ENCODE measurements at regions not wholly inside any gene's neighbourhood (a gene's known extent, or its start where the extent isn't known, plus 50 kb on each side); places are given as distances from the start of the nearest gene placed in this dataset.
A peak's percentile ranks its signal among the peaks of the same experiment; 100 is the strongest.

DNA sequence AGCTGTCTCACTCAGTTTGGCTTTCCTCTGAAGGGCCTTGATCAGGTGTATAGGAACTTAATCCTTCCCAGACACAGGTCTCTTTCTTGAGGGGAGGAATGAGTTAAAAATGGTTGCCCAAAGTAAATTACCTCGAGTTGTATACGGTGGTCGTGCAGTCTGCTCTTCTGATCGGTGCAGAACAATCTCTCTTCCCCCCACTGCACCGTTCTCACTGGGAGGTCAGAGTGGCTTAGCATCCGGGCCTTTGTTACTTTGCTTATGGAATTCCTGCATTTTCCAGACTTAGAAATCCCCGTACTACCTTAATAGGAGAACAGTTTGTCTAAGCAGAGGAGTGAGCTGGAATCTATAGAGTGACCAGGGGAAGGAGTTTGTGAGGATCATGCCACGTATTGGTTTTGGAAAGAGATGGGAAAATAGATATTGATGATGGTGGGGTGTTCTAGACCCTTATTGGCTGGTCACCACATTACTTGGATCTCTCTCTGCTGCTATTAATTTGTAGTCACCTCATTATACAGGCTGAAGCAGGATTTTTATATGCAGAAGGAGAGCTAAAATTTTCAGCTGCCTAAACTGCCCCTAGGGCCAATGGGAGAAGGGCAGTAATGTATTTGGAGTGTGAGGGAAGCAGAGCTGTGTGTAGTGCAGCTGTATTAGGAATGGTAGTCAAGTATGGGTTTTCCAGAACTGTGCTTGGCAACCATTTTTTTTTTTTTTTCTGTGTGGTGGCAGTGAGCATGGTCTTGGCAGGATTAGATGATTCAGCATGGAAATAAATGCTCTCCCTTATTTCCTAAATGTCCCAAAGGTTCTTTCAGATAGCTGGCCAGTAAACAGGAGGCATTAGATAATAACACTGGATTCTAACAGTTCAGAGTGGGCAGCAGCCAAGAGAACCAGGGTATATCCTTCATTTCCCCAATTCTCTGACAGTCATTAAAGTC lies 81.5 kb downstream of the NDUFS5 start:
- DNase-seq (ENCODE audit: low read depth), result no peak

DNA sequence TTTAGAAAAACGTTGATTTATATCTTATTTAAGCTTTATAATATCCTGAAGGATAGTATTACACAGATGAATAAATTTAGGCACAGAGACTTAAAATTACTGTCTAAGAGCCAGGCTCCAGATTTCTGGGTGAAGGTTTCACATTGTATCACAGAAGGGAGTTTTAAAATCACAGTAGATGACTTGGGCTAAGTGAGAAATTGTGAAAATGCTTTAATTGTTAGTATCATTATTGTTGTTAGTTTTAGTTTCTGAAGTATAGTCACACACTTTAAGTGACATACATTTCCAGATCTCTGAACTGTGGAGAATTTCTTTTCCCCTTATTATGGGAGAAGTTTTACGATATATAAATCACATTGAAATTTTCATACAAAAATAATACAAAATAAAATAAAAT lies 83.5 kb downstream of the NDUFS5 start:
- DNase-seq (ENCODE audit: low read depth), result no peak

DNA sequence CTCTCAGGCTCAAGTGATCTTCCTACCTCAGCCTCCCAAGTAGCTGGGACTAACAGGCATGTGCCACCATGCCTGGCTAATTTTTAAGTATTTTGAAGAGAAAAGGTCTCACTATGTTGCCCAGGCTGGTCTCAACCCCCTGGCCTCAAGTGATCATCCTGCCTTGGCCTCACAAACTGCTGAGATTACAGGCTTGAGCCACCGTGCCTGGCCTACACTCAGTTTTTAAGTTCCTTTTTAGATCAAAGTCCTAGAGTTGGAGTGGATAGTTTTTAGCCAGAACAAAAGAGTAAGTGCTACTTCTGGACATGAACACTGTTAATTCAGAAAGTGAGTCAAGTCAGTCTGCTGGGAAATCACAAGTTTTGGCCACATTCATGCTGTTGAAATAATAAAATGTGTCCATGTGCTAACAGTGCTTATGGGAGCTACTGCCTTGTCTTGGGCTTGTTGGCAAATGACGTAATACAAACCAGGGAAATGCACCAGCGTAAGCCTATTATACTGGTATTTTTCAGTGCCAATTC lies 84.2 kb downstream of the NDUFS5 start:
- peak; percentile 88 for DNase-seq (ENCODE audit: low read depth)

DNA sequence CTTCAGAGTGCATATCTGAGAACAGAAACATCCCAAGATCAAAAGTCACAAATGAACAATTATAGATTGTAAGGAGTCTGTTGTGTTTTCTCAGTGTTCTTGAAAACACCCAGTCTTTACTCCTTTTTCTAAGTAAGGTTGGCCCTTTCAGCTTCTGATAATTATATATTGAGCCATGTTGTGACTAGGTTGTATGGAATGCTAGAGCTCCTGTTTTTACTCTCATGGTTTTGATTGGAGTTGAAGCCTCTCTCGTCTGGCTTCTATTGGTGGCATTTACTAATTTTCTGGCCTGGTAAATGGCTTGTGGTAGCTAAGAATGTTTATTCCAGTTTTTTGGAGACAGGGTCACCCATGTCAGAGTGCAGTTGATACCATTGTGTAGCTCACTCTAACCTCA lies 84.7 kb downstream of the NDUFS5 start:
- DNase-seq (ENCODE audit: low read depth), result peak; percentile 81

DNA sequence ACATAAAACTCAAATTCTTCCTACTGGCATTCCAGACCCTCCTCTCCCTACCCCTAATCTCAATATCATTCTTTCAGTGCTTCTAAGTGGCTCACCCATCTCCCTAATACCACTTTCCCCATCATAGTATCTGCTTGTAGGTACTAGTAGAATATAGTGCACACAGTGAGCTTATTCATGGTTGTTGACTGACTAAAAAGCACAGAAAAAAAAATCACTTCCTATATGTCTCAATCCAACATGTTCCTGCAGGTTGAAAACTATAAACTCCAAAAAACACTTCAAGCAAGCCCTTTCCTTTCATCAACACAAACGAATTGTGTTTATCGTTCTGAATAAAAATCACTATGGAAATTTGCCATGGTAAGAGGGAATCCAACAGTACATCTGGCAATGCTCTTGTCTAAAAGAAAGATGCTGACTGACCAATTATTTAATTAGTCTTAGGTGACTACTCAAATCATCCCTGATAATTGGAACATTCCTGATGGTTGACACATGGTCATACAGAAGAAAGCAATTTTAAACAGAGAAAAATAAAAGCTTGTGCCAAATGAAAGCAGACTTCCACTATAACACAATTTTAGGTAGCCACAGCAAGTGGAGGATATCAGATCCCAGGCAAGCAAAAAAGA lies 87.1 kb downstream of the NDUFS5 start:
- DNase-seq (ENCODE audit: low read depth), result no peak

DNA sequence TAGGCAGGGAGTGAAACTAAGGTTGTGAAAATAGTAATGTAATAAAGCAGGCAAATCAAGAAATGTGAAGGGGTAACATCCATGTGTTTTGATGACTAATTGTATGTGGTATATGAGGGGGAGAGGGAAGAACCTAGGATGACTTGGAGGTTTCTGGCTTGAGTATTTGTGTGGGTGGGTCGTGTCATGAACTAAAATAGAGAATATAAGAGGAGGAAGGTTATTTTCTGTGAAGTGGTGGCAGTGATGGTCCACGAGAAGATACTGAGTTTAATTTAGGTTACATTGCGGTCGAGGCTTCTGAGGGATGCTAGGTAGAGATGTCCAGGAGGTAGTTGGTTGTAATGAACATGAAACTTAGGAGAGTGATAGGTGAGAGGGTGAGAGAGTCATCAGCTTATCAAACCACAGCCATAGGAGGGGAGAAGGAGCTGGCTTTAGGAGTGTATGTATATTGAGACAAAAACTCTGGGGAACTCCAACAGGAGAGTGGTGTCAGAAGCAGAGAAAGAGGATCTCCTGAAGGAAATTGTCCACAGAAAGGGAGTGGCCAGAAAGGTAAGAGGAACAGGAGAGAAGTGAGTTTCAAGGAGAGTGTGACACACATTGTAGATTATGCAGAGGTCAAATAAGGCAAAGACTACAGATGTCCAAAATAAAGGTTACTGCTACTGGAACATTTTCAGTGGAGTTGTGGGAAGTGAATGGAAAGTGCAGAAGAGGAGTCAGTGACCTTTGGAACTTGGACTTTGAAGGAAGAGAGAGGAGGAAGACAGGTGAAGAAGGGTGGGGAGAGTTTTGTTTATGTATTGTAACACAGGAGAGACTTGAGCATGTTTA lies 89.0 kb upstream of the MACF1 start:
- peak; percentile 84 for DNase-seq (ENCODE audit: low read depth)

DNA sequence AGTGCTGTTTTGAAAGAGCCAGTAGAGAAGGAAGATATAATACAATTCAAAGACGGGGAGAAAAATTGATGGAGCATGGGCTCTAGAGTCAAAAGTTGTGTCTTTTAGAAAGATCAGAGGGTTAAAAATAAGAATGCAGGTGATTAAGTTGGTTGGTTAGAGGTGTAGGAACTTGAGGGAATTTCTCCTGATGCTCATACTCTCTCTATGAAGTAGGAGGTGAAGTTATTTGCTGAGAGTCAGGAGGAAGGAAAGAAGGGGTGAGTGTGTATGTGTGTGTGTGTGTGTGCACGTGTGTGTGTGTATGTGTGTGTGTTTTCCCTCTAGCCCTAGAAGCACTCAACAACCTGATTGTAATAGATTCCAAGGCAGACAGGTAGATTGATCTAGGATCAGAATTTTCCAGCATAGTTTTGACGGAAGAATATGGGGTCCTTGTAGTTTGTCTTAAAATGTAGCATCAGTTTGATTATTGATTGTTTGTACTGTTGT lies 88.3 kb upstream of the MACF1 start:
- no peak for DNase-seq (ENCODE audit: low read depth)

DNA sequence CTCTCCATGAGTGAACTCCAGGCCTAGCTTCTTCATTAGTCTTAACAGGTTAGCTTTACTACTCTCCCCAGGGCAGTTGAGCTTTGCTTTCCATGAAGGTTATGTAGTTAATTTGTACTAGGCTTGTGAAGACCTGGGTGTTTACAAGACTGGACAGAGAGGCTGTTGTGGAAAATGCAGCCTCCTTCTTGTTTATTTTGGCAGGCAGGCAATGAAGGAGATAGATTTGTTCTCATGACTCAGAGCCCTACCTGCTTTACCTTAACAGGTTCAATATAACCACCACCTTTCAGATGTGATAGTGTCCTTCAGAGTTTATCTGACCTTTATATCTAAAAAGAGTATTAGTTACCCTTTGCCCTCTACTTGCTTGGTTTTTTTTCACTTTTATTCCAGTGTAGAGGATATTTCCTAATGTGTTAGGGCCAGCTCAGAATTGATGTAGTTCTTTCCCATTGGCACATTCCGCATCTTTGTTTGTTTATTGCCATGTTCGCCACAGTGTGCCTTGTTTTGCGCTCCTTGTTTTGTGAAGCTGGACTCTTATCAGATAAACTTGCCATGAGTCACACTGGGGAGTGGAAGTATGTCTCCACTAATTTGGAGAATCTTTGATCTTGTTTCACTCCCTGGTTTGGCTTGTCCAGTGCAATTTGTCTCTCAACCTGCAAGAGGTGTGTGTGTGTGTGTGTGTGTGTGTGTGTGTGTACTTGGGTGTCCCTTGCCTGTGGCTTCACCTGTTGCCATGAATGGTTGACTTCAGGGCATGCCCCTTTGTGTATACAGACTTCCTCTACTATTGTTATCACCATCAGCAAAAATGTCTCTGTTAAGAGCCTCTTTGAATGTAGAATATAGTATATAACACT lies 87.4 kb upstream of the MACF1 start:
- DNase-seq (ENCODE audit: low read depth), result peak; percentile 76

DNA sequence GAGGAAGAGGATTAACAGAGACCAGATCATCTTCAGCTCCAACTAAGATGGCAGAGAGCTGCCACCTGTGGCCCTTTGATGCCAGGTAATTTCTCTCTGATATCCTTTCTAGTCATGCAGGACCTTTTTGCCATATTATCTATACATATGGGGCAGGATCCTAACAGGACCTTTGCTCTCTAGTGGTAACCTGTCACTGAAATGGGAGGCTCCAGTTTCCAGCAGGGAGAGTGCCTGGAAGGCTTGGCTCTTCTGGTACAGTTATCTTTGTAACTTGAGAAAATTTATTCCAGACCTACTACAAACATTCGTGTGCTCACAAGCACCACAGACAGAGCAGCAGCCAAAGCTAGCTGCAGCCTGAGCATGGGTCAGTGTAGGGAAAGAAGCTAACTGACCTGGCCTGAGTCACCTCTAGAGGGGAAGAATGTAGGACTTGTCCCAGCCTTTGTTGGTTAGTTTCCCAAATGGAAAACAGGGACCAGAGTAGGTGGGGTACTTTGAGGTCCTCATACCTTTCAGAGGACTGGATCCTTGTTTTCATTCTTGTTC lies 86.5 kb upstream of the MACF1 start:
- no peak for DNase-seq (ENCODE audit: low read depth)

DNA sequence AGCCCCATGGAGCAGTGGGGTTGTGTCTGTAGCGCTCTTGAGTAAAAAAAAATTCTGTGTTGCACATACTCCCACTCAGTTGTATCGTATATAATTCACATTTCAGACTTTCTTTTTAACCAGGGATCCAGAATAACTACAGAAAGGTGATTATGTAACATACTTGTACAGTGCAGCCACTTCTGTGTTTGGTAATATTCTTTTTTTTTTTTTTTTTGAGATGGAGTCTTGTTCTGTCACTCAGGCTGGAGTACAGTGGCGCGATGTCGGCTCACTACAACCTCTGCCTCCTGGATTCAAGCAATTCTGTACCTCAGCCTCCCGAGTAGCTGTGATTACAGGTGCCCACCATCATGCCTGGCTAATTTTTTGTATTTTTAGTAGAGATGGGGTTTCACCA lies 82.4 kb upstream of the MACF1 start:
- no peak for DNase-seq (ENCODE audit: low read depth)

DNA sequence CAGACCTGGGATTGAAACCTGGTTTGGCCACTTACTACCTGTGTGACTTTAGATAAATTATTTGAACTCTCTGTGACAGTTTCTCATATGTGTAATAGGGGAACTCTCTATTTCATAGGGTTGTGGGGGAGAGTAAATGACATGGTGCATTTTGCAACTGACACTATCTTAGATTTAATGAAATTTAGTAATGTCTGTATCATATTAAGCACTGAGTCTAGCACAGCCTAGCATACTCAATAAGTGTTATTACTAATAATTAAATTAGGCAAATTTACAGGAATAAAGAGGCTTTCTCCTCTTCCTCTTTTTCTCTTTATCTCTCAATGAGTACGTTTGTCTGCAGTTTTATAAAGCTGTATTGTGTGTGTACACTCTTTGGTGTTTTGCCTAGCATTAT lies 80.2 kb upstream of the MACF1 start:
- no peak for DNase-seq (ENCODE audit: low read depth)

DNA sequence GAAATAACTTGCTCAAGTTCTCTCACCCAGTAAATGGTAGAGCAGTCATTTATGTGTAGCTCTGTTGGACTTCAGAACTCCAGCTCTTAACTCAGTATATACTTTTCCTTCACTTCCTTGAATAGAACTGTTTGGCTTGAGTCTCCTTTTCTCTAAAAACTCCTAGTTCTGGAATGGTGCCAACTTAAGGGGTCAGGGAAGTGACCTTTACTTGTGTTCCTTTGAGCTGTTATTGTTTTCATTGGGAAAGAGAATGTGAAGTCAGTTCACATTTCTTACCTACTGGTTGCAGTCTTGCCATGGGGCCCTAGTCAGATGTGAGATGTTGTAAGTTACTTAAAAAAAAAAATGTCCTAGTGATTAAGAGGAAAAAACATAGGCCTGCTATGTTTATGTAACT lies 77.0 kb upstream of the MACF1 start:
- DNase-seq (ENCODE audit: low read depth), result peak; percentile 94

DNA sequence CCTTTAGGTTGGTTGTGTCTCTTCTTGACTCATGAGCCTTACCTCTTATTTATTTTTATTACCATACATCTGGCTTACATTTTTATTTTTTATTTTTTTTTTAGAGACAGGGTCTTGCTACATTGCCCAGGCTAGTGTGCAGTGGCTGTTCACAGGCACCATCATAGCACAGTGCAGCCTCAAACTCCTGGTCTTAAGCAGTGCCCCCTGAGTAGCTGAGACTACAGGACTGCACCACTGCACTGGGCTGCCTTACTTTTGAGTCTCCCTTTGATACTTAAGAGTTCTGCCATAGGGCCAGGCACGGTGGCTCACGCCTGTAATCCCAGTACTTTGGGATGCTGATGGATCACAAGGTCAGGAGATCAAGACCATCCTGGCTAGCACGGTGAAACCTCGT lies 76.4 kb upstream of the MACF1 start:
- no peak for DNase-seq (ENCODE audit: low read depth)

DNA sequence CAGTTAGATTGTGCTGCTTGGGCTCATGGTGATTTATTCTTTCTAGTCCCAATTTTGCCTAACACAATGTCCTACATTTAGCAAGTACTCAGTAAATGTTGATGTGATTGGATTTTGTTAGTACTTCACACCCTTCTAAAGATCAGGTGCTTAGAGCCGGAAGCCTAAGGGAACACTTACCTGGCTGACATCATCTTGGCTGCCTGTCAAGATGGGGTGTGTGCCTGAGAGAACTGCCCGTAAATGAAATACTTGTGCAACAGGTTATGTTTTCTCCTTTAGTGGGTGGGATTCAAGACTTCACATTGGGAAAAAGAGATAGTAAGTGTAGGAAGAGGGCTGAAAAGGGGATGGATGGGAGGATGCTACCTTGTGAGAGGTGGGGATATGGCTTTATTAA lies 75.5 kb upstream of the MACF1 start:
- no peak for DNase-seq (ENCODE audit: low read depth)

DNA sequence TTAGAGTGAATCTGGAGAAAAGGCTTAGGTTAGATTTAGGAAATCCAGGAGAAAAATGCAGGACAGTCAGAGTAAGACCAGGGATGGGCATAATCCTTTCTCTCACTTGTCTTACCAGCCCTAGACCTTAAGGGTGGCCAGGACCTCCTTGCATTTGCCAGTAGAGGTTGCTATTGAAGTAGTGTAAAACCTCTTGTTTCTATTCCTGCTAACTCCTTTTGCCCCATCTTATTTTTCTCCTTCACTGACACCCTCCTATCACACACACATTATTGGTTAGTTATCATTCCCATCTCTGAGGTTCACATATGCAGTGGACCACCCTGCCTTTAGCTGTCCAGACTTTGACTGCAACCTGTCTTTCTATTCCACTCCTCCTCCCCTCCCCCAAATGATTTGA lies 75.0 kb upstream of the MACF1 start:
- DNase-seq (ENCODE audit: low read depth), result no peak

DNA sequence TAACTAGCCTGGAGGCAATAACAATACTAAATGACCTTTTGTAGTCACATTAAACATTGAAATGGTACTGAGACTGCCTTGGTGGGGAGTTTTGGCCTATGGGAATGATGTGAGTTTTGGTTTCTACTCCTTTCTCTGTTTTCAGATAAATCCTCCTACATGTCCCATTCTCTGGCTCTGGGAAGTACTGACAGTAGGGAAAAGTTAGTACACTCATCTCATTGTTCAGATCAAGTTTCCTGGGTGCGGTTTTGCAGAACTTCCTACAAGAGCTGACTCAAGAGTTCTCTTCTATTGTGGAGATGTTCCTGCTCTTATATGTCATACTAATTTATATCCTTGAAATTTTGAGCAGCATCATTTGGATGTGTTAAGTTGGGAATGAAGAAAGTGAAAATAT lies 74.2 kb upstream of the MACF1 start:
- DNase-seq (ENCODE audit: low read depth), result peak; percentile 89

DNA sequence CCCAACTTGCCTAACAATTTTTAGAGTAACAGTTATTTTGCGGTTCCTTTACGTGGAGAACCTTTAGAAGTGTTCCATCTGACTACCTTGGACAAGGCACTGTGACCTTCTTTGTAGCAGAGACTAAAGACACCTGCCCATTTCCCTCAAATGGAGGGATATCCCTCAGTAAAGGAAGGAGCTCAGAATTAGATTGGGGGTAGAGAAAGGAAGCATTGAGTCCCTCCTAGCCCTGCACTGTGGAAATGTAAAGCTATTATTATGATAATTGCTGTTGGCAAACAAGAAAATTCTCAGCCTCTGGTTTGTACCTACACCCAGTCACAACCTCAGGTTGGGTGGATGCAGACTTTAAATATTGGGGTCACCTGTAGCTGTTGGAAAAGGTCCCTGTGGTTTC lies 72.6 kb upstream of the MACF1 start:
- DNase-seq (ENCODE audit: low read depth), result no peak

DNA sequence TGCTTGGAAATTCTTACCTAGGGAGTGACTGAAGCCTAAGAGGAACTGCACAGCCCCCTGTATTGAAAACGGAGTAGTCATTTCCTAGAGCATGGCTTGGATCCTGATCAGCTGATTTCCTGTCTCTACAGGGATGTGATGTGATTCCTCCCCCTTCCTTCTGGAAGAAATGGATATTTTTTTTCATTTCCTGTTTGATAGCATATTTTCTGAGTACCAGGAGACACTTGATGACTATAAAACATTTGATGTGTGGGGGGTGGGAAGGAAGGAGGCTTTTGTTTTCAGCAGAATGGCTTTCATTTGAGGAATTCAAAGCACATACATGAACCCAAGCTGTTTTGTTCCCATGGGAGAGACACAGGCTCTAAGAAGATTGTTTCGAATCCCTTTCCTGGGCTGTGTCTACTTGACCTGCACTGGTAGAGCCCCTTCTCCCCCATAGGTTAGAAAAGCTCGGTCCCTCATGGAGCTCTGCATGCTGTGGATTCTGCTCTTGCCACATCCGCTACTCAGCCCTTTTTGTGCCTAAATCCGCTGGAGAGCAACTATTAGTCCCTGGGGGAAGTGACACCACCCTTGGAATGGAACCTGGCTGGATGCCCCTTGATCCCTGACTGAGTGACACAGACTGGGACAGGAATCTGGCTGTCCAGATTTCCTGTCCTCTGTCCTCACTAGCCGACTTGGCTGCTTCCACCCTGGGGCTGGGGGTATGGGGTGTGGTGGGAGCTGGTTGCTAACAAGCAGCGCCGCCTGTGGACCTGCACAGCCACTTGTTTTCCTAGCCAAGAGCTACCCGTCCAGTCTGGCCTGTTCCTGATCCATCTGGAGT lies 71.8 kb upstream of the MACF1 start:
- no peak for DNase-seq (ENCODE audit: low read depth)

DNA sequence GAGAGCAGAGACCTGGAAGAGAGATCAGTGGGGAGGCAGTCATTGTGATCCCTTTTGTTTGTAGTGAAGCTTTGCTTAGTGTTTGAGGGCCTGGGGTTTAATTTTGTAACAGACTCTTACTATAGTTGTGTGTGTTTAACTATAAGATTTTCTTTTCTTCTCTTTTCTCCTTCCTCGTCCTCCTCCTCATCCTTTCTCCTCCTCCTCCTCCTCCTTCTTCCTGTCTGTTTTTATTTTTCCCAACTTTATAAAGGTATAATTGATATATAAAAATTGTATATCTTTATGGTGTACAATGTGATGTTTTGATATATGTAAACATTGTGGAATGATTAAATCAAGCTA lies 71.2 kb upstream of the MACF1 start:
- no peak for DNase-seq (ENCODE audit: low read depth)

DNA sequence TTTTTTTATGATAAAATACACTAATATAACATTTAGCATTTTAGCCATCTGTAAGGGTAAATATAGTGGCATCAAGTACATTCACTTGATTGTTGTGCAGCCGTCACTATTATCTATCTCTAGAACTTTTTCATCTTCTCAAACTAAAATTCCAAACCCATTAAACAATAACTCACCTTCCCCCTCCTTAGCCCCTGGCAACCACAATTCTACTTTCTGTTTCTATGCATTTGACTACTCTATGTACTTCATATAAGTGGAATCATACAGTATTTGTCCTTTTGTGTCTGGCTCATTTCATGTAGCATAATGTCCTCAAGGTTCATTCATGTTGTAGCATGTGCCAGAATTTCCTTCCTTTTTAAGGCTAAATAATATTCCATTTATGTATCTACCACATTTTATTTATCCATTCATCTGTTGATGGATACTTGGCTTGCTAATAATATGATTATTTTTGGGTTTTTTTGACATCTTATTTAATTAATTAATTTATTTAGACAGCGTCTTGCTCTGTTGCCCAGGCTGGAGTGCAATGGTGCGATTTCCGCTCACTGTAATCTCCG lies 69.6 kb upstream of the MACF1 start:
- no peak for DNase-seq (ENCODE audit: low read depth)
